HEK293 (cell line): ENCODE measurements at regions not wholly inside any gene's neighbourhood (a gene's known extent, or its start where the extent isn't known, plus 50 kb on each side); places are given as distances from the start of the nearest gene placed in this dataset.

Experiments
- CTCF ChIA-PET: fragments of 350-600 bp; formaldehyde crosslinking; extraction: SDS; loops from one replicate; lab custom pipeline; 2021; ENCODE audit warnings: antibody characterized with exemption; lab: Yijun Ruan, JAX
- POLR2A ChIA-PET: fragments of 300-600 bp; formaldehyde crosslinking; extraction: SDS; loops from one replicate; lab custom pipeline; 2020; ENCODE audit warnings: antibody characterized with exemption, inconsistent platforms; lab: Yijun Ruan, JAX
- H3K27ac ChIP-seq: fragments of 200-500 bp; sonication (Bioruptor generic); 2 replicates; pipeline ENCODE4 v1.5.1; 2014; ENCODE audit warnings: low read depth, low read length, control low read depth, inconsistent platforms; ENCODE audit errors: extremely low read depth
- H3K36me3 ChIP-seq, 2 experiments: fragments of 200-500 bp in 1 of 2; sonication (Bioruptor generic) in 1 of 2; 1 replicate in 1 of 2; 2 replicates in 1 of 2; pipeline ENCODE4 v1.5.1; 2014 to 2017; ENCODE audit warnings: inconsistent platforms in 2 of 2, low read length in 2 of 2; ENCODE audit not compliant: control insufficient read depth in 2 of 2, insufficient read depth in 1 of 2
- H3K4me1 ChIP-seq: fragments of 200-500 bp; sonication (Bioruptor generic); 2 replicates; pipeline ENCODE4 v1.5.1; 2014; ENCODE audit warnings: mild to moderate bottlenecking, low read length, inconsistent platforms; ENCODE audit not compliant: control insufficient read depth, insufficient read depth
- H3K4me3 ChIP-seq: 2 replicates; pipeline ENCODE4 v1.5.1; 2011; ENCODE audit warnings: low read depth, mild to moderate bottlenecking, control low read depth, low read length, moderate library complexity
- H3K9me3 ChIP-seq: fragments of 200-500 bp; sonication (Bioruptor generic); 2 replicates; pipeline ENCODE4 v1.5.1; 2014; ENCODE audit warnings: low read depth, low read length, inconsistent platforms; ENCODE audit not compliant: control insufficient read depth, insufficient read depth
- ELK4 ChIP-seq: IDR thresholded peaks from 2 replicates; pipeline ENCODE4 v1.6.1; 2011; ENCODE audit warnings: mild to moderate bottlenecking, low read depth, low read length, borderline replicate concordance
- HIC1 ChIP-seq: fragments of 450-650 bp; formaldehyde crosslinking; IDR thresholded peaks from 2 replicates; pipeline ENCODE4 v1.5.1; 2016; ENCODE audit warnings: missing biosample characterization, missing genetic modification characterization
- RBAK ChIP-seq: fragments of 450-650 bp; formaldehyde crosslinking; IDR thresholded peaks from 2 replicates; pipeline ENCODE4 v1.5.1; 2016; ENCODE audit warnings: missing biosample characterization, missing genetic modification characterization
- REST ChIP-seq: fragments of 450-650 bp; formaldehyde crosslinking; IDR thresholded peaks from 2 replicates; pipeline ENCODE4 v1.5.1; 2016; ENCODE audit warnings: missing biosample characterization, missing genetic modification characterization
- ZEB2 ChIP-seq: fragments of 450-650 bp; formaldehyde crosslinking; IDR thresholded peaks from 2 replicates; pipeline ENCODE4 v1.5.1; 2016; ENCODE audit warnings: missing biosample characterization, missing genetic modification characterization
- ZNF132 ChIP-seq: fragments of 450-650 bp; formaldehyde crosslinking; IDR thresholded peaks from 2 replicates; pipeline ENCODE4 v1.5.1; 2017; ENCODE audit warnings: missing biosample characterization, missing genetic modification characterization, borderline replicate concordance
- ZNF18 ChIP-seq: fragments of 450-650 bp; formaldehyde crosslinking; IDR thresholded peaks from 2 replicates; pipeline ENCODE4 v1.5.1; 2016; ENCODE audit warnings: missing biosample characterization, missing genetic modification characterization
- ZNF324 ChIP-seq: fragments of 450-650 bp; formaldehyde crosslinking; IDR thresholded peaks from 2 replicates; pipeline ENCODE4 v1.5.1; 2016; ENCODE audit warnings: missing biosample characterization, missing genetic modification characterization
- ZNF560 ChIP-seq: fragments of 450-650 bp; formaldehyde crosslinking; IDR thresholded peaks from 2 replicates; pipeline ENCODE4 v1.5.1; 2017; ENCODE audit warnings: missing biosample characterization, missing genetic modification characterization, borderline replicate concordance
- ZNF704 ChIP-seq: fragments of 450-650 bp; formaldehyde crosslinking; IDR thresholded peaks from 2 replicates; pipeline ENCODE4 v1.5.1; 2016; ENCODE audit warnings: missing biosample characterization, missing genetic modification characterization
- ZNF76 ChIP-seq: fragments of 450-650 bp; formaldehyde crosslinking; IDR thresholded peaks from 2 replicates; pipeline ENCODE4; 2016; ENCODE audit warnings: low read depth, missing biosample characterization, missing genetic modification characterization, borderline replicate concordance

GRCh38 chr4:34486461-34487363 lies 1757.6 kb downstream of the ARAP2 start:
- Histone ChIP-seq H3K4me1 (no peaks in the 10 kb centered on the region), H3K27ac (no peak overlapping the region), H3K4me3 (no peak overlapping the region), H3K36me3 (no peaks in the 10 kb centered on the region), H3K9me3 (no peaks in the 10 kb centered on the region)
- CTCF ChIA-PET, result interaction anchor here (0.5 kb wide), 2 partner anchors 33 to 266 kb away, joined by 3 to 6 read pairs; no protein-coding TSS in a partner anchor
- POLR2A ChIA-PET, result no interaction called here
- TF ChIP-seq ZNF704 (tag by site-specific recombination), result no peak
- no peak for TF ChIP-seq ZNF324 (tag by site-specific recombination)
- TF ChIP-seq ZNF18 (tag by site-specific recombination), result no peak
- TF ChIP-seq REST (tag by site-specific recombination), result no peak
- TF ChIP-seq ELK4, result no peak
- TF ChIP-seq ZEB2 (tag by site-specific recombination), result no peak
- TF ChIP-seq ZNF560 (tag by site-specific recombination), result no peak
- TF ChIP-seq ZNF76 (tag by site-specific recombination), result no peak
- TF ChIP-seq RBAK, result no peak
- TF ChIP-seq ZNF132 (tag by site-specific recombination), result no peak

GRCh38 chr4:34492414-34492813 lies 1751.9 kb downstream of the ARAP2 start:
- no peak overlapping the region for H3K4me3 ChIP-seq
- H3K27ac ChIP-seq, result no peak overlapping the region
- H3K36me3 ChIP-seq, result no peaks in the 10 kb centered on the region
- H3K4me1 ChIP-seq, result no peaks in the 10 kb centered on the region
- POLR2A ChIA-PET, result no interaction called here
- no peaks in the 10 kb centered on the region for H3K9me3 ChIP-seq
- TF ChIP-seq HIC1 (tag by site-specific recombination), result no peak
- CTCF ChIA-PET, result no interaction called here
